Neural progenitor cell (in vitro differentiated cells): ENCODE measurements at regions not wholly inside any gene's neighbourhood (a gene's known extent, or its start where the extent isn't known, plus 50 kb on each side); places are given as distances from the start of the nearest gene placed in this dataset.

Experiments
- DNase-seq: peaks from one replicate; pipeline ENCODE4 v3.0.0-alpha.2; 2016; ENCODE audit warnings: low spot score
- H2AFZ ChIP-seq: fragments of 200-600 bp; sonication (generic); replicated peaks from 2 replicates; pipeline ENCODE4 v1.6.1; 2016; ENCODE audit warnings: antibody characterized with exemption
- H3F3A ChIP-seq: fragments of 200-600 bp; sonication (generic); 2 replicates; pipeline ENCODE4 v1.6.1; 2016; ENCODE audit warnings: antibody characterized with exemption, low read depth
- H3K27ac ChIP-seq: fragments of 200-600 bp; sonication (generic); 2 replicates; pipeline ENCODE4 v1.5.1; 2016; ENCODE audit warnings: mild to moderate bottlenecking
- H3K27me3 ChIP-seq: fragments of 200-600 bp; sonication (generic); 2 replicates; pipeline ENCODE4 v1.6.1; 2016; ENCODE audit warnings: mild to moderate bottlenecking, moderate library complexity
- H3K36me3 ChIP-seq: fragments of 200-600 bp; sonication (generic); 2 replicates; pipeline ENCODE4 v1.5.1; 2016
- H3K4me1 ChIP-seq: fragments of 200-600 bp; sonication (generic); 2 replicates; pipeline ENCODE4 v1.6.1; 2016; ENCODE audit warnings: mixed run types
- H3K4me2 ChIP-seq: fragments of 200-600 bp; sonication (generic); 2 replicates; pipeline ENCODE4 v1.6.1; 2016
- H3K4me3 ChIP-seq: fragments of 200-600 bp; sonication (generic); 2 replicates; pipeline ENCODE4 v1.5.1; 2016
- H3K79me2 ChIP-seq: fragments of 200-600 bp; sonication (generic); 2 replicates; pipeline ENCODE4 v1.6.1; 2016; ENCODE audit warnings: low read depth
- H3K9ac ChIP-seq: fragments of 200-600 bp; sonication (generic); 2 replicates; pipeline ENCODE4 v1.6.1; 2016
- H3K9me3 ChIP-seq: fragments of 200-600 bp; sonication (generic); 2 replicates; pipeline ENCODE4 v1.5.1; 2016; ENCODE audit warnings: low read depth
- H4K20me1 ChIP-seq: fragments of 200-600 bp; sonication (generic); 2 replicates; pipeline ENCODE4 v1.6.1; 2016; ENCODE audit warnings: low read depth
- H3K27ac Mint-ChIP-seq: 3 replicates; pipeline ENCODE4 v1.8.0; 2021; ENCODE audit warnings: mixed read lengths
- H3K27me3 Mint-ChIP-seq: 2 replicates; pipeline ENCODE4 v1.8.0; 2022; ENCODE audit warnings: low read depth, mild to moderate bottlenecking, inconsistent platforms, moderate library complexity, mixed read lengths; ENCODE audit not compliant: insufficient read depth
- H3K36me3 Mint-ChIP-seq: 3 replicates; pipeline ENCODE4 v1.8.0; 2021; ENCODE audit warnings: mixed read lengths
- H3K4me1 Mint-ChIP-seq: 3 replicates; pipeline ENCODE4 v1.8.0; 2021; ENCODE audit warnings: mixed read lengths
- H3K4me3 Mint-ChIP-seq: 3 replicates; pipeline ENCODE4 v1.8.0; 2021; ENCODE audit warnings: mild to moderate bottlenecking, moderate library complexity, mixed read lengths
- H3K9me3 Mint-ChIP-seq: 3 replicates; pipeline ENCODE4 v1.8.0; 2020; ENCODE audit warnings: mixed read lengths
- EZH2 ChIP-seq: fragments of 200-600 bp; sonication (generic); IDR thresholded peaks from 2 replicates; pipeline ENCODE4 v1.6.1; 2017; ENCODE audit warnings: antibody characterized with exemption, mild to moderate bottlenecking, moderate library complexity
- EZH2phosphoT487 ChIP-seq: fragments of 200-600 bp; sonication (generic); IDR thresholded peaks from 2 replicates; pipeline ENCODE4 v1.6.1; 2017; ENCODE audit warnings: antibody characterized with exemption
- TF ChIP-seq, protein P1 (sequence below): fragments of 200-600 bp; sonication (generic); IDR thresholded peaks from 2 replicates; pipeline ENCODE4 v1.5.1; 2017; ENCODE audit warnings: antibody characterized with exemption, mild to moderate bottlenecking

- no peaks in the 10 kb centered on the region for H3K4me1 ChIP-seq
- H3K27me3 ChIP-seq: no peaks in the 10 kb centered on the region
- no peak overlapping the region for H3K4me3 ChIP-seq
- Mint-ChIP-seq H3K4me3 (no peak overlapping the region), H3K36me3 (no peaks in the 10 kb centered on the region), H3K27me3 (no peaks in the 10 kb centered on the region), H3K4me1 (peaks cover 7% of the 10 kb centered on the region), H3K9me3 (peaks cover 6% of the 10 kb centered on the region), H3K27ac (no peak overlapping the region)
- no peak overlapping the region for H3K9ac ChIP-seq
- no peak for DNase-seq
- no peaks in the 10 kb centered on the region for H3K79me2 ChIP-seq
- no peak overlapping the region for H3K4me2 ChIP-seq
- no peaks in the 10 kb centered on the region for H3K36me3 ChIP-seq
- H3K27ac ChIP-seq: no peak overlapping the region
- no peak overlapping the region for H2AFZ ChIP-seq
- H3F3A ChIP-seq: no peaks in the 10 kb centered on the region
- H3K9me3 ChIP-seq: no peaks in the 10 kb centered on the region
- H4K20me1 ChIP-seq: no peaks in the 10 kb centered on the region
- TF ChIP-seq EZH2phosphoT487 (no peak), EZH2 (no peak)
- TF ChIP-seq, protein P1, sequence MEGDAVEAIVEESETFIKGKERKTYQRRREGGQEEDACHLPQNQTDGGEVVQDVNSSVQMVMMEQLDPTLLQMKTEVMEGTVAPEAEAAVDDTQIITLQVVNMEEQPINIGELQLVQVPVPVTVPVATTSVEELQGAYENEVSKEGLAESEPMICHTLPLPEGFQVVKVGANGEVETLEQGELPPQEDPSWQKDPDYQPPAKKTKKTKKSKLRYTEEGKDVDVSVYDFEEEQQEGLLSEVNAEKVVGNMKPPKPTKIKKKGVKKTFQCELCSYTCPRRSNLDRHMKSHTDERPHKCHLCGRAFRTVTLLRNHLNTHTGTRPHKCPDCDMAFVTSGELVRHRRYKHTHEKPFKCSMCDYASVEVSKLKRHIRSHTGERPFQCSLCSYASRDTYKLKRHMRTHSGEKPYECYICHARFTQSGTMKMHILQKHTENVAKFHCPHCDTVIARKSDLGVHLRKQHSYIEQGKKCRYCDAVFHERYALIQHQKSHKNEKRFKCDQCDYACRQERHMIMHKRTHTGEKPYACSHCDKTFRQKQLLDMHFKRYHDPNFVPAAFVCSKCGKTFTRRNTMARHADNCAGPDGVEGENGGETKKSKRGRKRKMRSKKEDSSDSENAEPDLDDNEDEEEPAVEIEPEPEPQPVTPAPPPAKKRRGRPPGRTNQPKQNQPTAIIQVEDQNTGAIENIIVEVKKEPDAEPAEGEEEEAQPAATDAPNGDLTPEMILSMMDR: no peak
Measured at GRCh38 chr5:74976651-74977050, 75.7 kb downstream of the GCNT4 start.

DNA sequence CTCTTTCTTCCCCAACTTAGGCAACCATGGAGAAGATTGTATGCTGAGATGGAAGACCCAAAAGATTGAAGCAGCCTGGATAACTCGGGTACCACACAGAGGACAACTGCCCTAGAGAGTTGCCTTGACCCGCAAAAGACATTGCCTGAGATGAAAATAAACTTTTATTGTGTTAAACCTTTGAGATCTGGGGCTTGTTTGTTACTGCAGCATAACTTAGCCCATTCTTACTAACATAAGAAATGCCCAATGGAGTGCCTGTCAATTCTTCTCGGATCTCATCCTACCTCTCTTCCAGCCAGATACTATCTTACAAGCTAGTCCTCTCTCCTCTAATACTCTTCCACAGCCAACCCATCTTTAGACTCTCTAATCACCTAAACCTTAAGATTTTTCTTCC, 76.8 kb downstream of the GCNT4 start:
- no peaks in the 10 kb centered on the region for H4K20me1 ChIP-seq
- H3K27ac Mint-ChIP-seq: no peak overlapping the region
- TF ChIP-seq EZH2 (no peak), EZH2phosphoT487 (no peak)
- TF ChIP-seq, protein P1: no peak

GRCh38 chr5:74974451-74975091, 77.8 kb downstream of the GCNT4 start:
- H2AFZ ChIP-seq: no peak overlapping the region
- no peak overlapping the region for H3K4me2 ChIP-seq
- TF ChIP-seq EZH2: no peak
- TF ChIP-seq, protein P1: no peak
- TF ChIP-seq EZH2phosphoT487: no peak

More for the DNA sequence above, 76.8 kb downstream of the GCNT4 start:
- Histone ChIP-seq H3K4me1 (no peaks in the 10 kb centered on the region), H3K4me3 (no peak overlapping the region), H2AFZ (no peak overlapping the region), H3F3A (no peaks in the 10 kb centered on the region), H3K79me2 (no peaks in the 10 kb centered on the region), H3K27ac (no peak overlapping the region), H3K27me3 (no peaks in the 10 kb centered on the region), H3K9me3 (no peaks in the 10 kb centered on the region), H3K9ac (no peak overlapping the region), H3K4me2 (no peak overlapping the region), H3K36me3 (no peaks in the 10 kb centered on the region)
- no peak for DNase-seq
- H3K36me3 Mint-ChIP-seq: no peaks in the 10 kb centered on the region
- no peaks in the 10 kb centered on the region for H3K27me3 Mint-ChIP-seq
- H3K9me3 Mint-ChIP-seq: peaks cover 6% of the 10 kb centered on the region
- peaks cover 7% of the 10 kb centered on the region for H3K4me1 Mint-ChIP-seq
- no peak overlapping the region for H3K4me3 Mint-ChIP-seq

More at GRCh38 chr5:74974451-74975091, 77.8 kb downstream of the GCNT4 start:
- Mint-ChIP-seq H3K4me3 (no peak overlapping the region), H3K27me3 (no peaks in the 10 kb centered on the region), H3K9me3 (peaks cover 6% of the 10 kb centered on the region), H3K4me1 (peaks cover 7% of the 10 kb centered on the region), H3K36me3 (no peaks in the 10 kb centered on the region), H3K27ac (no peak overlapping the region)
- DNase-seq: no peak
- Histone ChIP-seq H3K4me1 (no peaks in the 10 kb centered on the region), H3K9me3 (no peaks in the 10 kb centered on the region), H3K4me3 (no peak overlapping the region), H3K9ac (no peak overlapping the region), H3K79me2 (no peaks in the 10 kb centered on the region), H4K20me1 (no peaks in the 10 kb centered on the region), H3K27me3 (no peaks in the 10 kb centered on the region), H3F3A (no peaks in the 10 kb centered on the region), H3K27ac (no peak overlapping the region), H3K36me3 (no peaks in the 10 kb centered on the region)
